PFSK-1 (cell line): ENCODE measurements at regions not wholly inside any gene's neighbourhood (a gene's known extent, or its start where the extent isn't known, plus 50 kb on each side); places are given as distances from the start of the nearest gene placed in this dataset.

Experiments
- FOXP2 ChIP-seq: optimal IDR thresholded peaks from 2 replicates; pipeline ENCODE3; 2011; ENCODE audit warnings: borderline replicate concordance, control low read depth, inconsistent platforms; ENCODE audit not compliant: insufficient read depth; ENCODE audit errors: extremely low read length, extremely low read depth
- POLR2AphosphoS5 ChIP-seq: IDR thresholded peaks from 2 replicates; pipeline ENCODE4 v1.6.1; 2012; ENCODE audit warnings: low read depth, mild to moderate bottlenecking, control low read depth, low read length, moderate library complexity
- SIN3A ChIP-seq: IDR thresholded peaks from 2 replicates; pipeline ENCODE4 v1.6.1; 2012; ENCODE audit warnings: mild to moderate bottlenecking, low read length, moderate library complexity, borderline replicate concordance; ENCODE audit not compliant: insufficient read depth
- TAF1 ChIP-seq: IDR thresholded peaks from 2 replicates; pipeline ENCODE4 v1.6.1; 2012; ENCODE audit warnings: low read length, control low read depth, borderline replicate concordance; ENCODE audit not compliant: insufficient read depth
- TF ChIP-seq, protein P1 (sequence below), 2 experiments: IDR thresholded peaks; 2 replicates each; pipeline versions ENCODE4 v1.6.1 to v1.8.0; 2011 to 2012; ENCODE audit warnings: low read depth in 2 of 2, low read length in 2 of 2, control low read depth in 1 of 2, inconsistent platforms in 1 of 2, mild to moderate bottlenecking in 1 of 2, moderate library complexity in 1 of 2; ENCODE audit not compliant: insufficient read depth in 1 of 2

DNA sequence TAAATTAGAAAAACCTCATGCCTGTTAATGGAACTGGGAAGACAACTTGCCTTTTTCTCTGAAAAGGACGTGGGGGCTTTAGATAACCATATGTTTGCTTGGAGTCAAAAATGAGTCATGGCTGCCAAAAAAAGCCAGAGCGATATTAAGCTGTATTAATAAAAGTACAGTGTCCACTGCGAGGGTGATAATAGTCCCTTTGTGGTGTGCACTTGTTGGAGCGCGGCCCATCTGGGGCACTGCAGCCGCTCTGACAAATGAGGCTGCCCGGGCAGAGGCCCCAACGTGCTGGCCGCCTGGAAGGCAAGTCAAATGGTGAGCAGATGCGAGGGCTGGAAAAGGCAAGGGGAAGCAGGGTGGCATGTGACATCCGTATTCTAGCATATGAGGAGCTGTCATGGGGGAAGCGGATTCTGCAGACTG, 103.3 kb upstream of the NCK2 start:
- TF ChIP-seq TAF1: no peak
- TF ChIP-seq, protein P1, sequence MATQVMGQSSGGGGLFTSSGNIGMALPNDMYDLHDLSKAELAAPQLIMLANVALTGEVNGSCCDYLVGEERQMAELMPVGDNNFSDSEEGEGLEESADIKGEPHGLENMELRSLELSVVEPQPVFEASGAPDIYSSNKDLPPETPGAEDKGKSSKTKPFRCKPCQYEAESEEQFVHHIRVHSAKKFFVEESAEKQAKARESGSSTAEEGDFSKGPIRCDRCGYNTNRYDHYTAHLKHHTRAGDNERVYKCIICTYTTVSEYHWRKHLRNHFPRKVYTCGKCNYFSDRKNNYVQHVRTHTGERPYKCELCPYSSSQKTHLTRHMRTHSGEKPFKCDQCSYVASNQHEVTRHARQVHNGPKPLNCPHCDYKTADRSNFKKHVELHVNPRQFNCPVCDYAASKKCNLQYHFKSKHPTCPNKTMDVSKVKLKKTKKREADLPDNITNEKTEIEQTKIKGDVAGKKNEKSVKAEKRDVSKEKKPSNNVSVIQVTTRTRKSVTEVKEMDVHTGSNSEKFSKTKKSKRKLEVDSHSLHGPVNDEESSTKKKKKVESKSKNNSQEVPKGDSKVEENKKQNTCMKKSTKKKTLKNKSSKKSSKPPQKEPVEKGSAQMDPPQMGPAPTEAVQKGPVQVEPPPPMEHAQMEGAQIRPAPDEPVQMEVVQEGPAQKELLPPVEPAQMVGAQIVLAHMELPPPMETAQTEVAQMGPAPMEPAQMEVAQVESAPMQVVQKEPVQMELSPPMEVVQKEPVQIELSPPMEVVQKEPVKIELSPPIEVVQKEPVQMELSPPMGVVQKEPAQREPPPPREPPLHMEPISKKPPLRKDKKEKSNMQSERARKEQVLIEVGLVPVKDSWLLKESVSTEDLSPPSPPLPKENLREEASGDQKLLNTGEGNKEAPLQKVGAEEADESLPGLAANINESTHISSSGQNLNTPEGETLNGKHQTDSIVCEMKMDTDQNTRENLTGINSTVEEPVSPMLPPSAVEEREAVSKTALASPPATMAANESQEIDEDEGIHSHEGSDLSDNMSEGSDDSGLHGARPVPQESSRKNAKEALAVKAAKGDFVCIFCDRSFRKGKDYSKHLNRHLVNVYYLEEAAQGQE (IDR thresholded peaks at IDR 0.05; ENCODE audit: insufficient read depth in 1 of 2, low read depth in 2 of 2, low read length in 2 of 2): no peak
- no peak for TF ChIP-seq FOXP2
- TF ChIP-seq SIN3A: no peak
- no peak for TF ChIP-seq POLR2AphosphoS5
